A172 (cell line): ENCODE measurements at regions not wholly inside any gene's neighbourhood (a gene's known extent, or its start where the extent isn't known, plus 50 kb on each side); places are given as distances from the start of the nearest gene placed in this dataset.

Experiments used
- DNase-seq: peaks from one replicate; pipeline ENCODE4 v3.0.0-alpha.2; 2015; ENCODE audit warnings: low spot score

GRCh38 chr21:45338311-45339017, 50.8 kb upstream of the POFUT2 start:
- DNase-seq = no peak

- DNase-seq = no peak
Observed at GRCh38 chr21:45339421-45340402, 52.0 kb upstream of the POFUT2 start.

DNA sequence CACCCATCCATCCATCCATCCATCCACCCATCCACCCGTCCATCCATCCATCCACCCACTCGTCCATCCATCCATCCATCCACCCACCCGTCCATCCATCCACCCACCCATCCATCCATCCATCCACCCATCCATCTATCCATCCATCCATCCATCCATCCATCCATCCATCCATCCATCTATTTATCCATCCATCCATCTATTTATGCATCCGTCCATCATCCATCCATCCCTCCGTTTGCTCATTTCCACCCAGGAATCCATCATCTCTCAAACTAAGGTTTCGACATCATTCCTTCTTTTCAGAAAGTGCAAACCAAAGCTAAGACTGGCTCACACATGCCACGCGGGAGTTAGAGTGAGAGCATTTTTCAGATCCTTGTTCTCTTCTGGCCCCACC, 52.8 kb upstream of the POFUT2 start:
- no peak for DNase-seq

- no peak for DNase-seq
Observed at GRCh38 chr21:45341261-45341660, 53.6 kb upstream of the POFUT2 start.

GRCh38 chr21:45341779-45342178, 54.1 kb upstream of the POFUT2 start:
- peak; percentile 40 for DNase-seq

DNA sequence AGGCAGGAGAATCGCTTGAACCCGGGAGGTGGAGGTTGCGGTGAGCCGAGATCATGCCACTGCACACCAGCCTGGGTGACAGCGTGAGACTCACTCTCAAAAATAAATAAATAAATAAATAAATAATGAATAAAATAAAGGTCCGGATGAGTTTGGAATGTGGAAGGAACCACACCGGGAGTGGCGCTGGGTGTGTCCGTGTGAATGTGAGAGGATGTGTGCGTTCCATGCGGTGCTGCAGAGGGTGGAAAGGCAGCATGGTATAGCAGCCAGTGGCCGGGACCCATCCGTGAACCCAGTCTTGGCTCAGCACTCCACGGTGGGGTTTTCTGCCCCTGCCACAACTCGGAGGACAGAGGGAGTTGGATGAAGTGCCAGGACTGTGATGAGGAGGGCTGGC, 56.2 kb upstream of the POFUT2 start:
- DNase-seq = no peak

- DNase-seq = no peak
Observed at GRCh38 chr21:45344576-45344975, 56.9 kb upstream of the POFUT2 start.

GRCh38 chr21:45347048-45347711, 57.8 kb upstream of the COL18A1 start:
- DNase-seq = no peak

- no peak for DNase-seq
Observed at GRCh38 chr21:45347712-45348499, 57.1 kb upstream of the COL18A1 start.

GRCh38 chr21:45348591-45349327, 56.2 kb upstream of the COL18A1 start:
- DNase-seq = no peak

- no peak for DNase-seq
Observed at GRCh38 chr21:45350206-45350854, 54.6 kb upstream of the COL18A1 start.

DNA sequence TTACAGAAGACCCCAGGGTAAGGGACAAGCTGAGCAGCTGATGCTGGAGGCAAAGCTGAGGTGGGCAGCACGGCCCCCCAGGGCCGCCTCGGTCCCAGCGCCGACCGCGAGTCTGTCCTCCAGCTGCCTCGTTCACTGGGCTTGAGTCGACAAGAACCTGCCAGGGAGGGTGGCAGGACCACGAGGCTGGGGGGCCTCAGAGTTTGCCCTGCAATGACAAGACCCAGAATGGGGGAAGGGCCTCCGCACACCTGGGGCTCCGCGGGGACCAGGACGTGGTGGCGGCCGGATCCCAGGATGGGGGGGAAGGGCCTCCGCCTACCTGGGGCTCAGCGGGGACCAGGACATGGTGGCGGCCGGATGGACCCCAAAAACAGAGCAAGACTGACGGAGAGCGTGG, 53.9 kb upstream of the COL18A1 start:
- no peak for DNase-seq

- no peak for DNase-seq
Observed at GRCh38 chr21:45351526-45352275, 53.3 kb upstream of the COL18A1 start.

- DNase-seq = no peak
Observed at GRCh38 chr21:45352621-45353139, 52.3 kb upstream of the COL18A1 start.

GRCh38 chr21:45353200-45353599, 51.8 kb upstream of the COL18A1 start:
- DNase-seq = no peak

GRCh38 chr21:45354970-45355369, 50.0 kb upstream of the COL18A1 start:
- no peak for DNase-seq
